Astrocyte of the spinal cord (primary cell): ENCODE measurements at regions not wholly inside any gene's neighbourhood (a gene's known extent, or its start where the extent isn't known, plus 50 kb on each side); places are given as distances from the start of the nearest gene placed in this dataset.
"Not testable (repeated sequence)": the region's sequence is repeated elsewhere in the genome, so short reads cannot be mapped to it uniquely, and the experiment has no call there.

Experiments used
- DNase-seq: peaks from one replicate; pipeline ENCODE4 v3.0.0; 2011; ENCODE audit warnings: low read depth, low spot score
- H3K4me3 ChIP-seq: 2 replicates; pipeline ENCODE4 v1.5.1; 2011; ENCODE audit warnings: low read depth, mild to moderate bottlenecking, low read length, moderate library complexity
- in situ Hi-C: cut with HindIII; loops from 2 replicates; pipeline ENCODE4 v1.10.0; 2017; ENCODE audit warnings: low sequenced_read_pairs
- TF ChIP-seq, protein P1 (sequence below): IDR thresholded peaks from 2 replicates; pipeline ENCODE4 v1.5.1; 2012; ENCODE audit warnings: low read depth, mild to moderate bottlenecking, low read length, inconsistent platforms

DNA sequence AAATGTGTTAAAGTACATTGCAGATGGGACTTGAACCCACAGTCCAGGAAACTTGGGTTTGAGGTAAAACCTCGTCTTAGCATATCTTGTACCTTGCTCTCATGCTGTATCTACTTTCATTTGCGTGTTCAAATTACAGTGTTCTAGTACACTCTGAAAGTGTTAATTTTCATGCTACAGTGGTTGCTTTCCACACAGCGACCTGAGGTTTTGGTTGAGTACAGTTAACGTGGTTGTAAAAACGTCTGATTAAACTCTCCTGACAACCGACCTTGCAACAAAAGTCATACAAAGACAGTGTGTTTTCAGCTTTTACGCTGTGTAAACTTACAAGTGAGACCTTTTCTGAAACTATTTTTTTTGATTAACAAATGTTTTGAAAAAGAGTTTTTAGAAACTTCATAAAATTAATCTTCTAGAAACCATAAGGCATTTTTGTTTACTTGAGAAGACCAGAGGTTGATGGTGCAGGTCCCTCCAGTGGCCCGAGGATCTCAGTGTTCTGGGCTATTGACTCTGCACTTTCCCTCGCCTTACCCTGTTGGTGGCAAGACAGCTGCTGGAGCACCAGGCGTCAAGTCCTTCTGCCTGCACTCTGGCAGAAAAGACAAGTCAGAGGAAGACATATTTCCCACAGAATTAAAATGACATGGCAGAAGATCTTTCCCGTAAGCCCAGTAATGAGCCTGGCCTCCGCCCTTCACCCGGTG is 334.0 kb downstream of the THBS2 start:
- no peak overlapping the region for H3K4me3 ChIP-seq
- in situ Hi-C loops, result no loop called here
- DNase-seq, result no peak
- TF ChIP-seq, protein P1, sequence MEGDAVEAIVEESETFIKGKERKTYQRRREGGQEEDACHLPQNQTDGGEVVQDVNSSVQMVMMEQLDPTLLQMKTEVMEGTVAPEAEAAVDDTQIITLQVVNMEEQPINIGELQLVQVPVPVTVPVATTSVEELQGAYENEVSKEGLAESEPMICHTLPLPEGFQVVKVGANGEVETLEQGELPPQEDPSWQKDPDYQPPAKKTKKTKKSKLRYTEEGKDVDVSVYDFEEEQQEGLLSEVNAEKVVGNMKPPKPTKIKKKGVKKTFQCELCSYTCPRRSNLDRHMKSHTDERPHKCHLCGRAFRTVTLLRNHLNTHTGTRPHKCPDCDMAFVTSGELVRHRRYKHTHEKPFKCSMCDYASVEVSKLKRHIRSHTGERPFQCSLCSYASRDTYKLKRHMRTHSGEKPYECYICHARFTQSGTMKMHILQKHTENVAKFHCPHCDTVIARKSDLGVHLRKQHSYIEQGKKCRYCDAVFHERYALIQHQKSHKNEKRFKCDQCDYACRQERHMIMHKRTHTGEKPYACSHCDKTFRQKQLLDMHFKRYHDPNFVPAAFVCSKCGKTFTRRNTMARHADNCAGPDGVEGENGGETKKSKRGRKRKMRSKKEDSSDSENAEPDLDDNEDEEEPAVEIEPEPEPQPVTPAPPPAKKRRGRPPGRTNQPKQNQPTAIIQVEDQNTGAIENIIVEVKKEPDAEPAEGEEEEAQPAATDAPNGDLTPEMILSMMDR, result no peak

DNA sequence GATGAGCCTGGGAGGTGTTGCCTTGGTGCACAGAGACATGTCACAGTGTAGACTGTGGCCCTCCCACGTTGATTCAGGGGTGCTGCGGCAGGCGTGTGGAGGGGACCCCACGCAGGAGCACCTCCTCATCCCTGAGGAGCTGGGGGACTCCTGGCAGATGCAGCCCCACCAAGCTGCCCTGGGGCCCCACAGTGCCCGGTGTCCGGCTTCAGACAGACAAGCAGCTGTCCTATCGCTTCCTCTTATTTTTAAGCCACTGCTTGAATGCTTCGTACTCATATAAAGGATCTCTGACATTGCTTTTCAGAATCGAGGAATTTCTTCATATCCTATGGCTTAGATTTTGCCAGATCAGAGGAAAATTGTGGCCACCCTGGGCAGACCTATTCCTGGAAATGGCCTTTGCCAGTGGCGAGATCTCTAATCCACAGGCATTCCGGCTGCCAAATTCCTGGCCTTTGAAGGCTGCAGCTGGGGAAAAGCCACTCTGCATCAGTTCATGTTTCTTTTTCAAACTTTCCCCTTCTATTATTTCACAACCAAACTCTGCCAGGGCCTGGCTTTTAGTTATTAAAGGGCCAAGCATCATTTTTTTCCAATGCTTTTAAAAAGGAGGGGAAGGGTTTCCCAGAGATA is 337.0 kb downstream of the THBS2 start:
- DNase-seq, result no peak
- in situ Hi-C loops, result no loop called here
- TF ChIP-seq, protein P1, result no peak

DNA sequence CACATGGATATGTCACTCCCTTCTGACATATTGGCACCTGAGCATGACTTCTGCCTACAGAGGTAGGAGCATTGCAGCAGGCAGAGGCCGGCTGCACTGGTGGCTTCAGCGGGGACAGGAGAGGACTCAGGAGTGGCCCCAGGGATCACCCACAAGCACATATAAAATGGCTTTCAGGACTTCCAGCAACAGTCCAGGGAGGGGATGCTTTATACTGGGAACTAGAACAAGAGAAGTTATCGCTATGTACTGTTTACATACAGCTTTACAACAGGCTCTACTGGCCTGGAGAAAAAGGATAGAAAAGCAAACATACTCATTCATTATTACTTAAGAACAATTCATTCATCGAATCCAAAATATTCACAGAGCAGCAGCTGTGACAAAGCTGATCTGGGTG is 337.8 kb downstream of the THBS2 start:
- no peak overlapping the region for H3K4me3 ChIP-seq
- TF ChIP-seq, protein P1, result no peak
- in situ Hi-C loops, result no loop called here
- DNase-seq, result no peak

More for the DNA sequence above, 337.0 kb downstream of the THBS2 start:
- H3K4me3 ChIP-seq, result no peak overlapping the region

DNA sequence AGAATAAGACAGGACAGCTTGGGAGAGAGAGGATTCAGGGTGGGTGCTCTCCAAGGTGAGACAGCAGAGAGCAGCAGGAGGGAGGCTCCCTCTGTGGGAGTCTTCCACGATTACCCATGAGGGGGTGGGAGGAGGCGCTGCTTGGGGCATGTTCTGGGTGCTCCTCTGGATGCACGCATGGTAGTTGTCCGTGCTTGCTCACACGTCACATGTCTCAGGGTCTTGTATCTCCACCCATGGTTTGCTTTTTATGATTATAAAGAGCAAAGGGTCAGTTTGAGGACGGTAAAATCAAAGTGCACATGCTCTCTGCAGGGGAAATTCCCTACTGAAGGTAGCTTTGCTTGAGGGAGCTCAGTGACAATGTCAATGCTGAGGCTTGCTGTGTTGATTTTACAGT is 338.4 kb downstream of the THBS2 start:
- no peak overlapping the region for H3K4me3 ChIP-seq
- DNase-seq, result no peak
- TF ChIP-seq, protein P1, result no peak
- in situ Hi-C loops, result no loop called here

DNA sequence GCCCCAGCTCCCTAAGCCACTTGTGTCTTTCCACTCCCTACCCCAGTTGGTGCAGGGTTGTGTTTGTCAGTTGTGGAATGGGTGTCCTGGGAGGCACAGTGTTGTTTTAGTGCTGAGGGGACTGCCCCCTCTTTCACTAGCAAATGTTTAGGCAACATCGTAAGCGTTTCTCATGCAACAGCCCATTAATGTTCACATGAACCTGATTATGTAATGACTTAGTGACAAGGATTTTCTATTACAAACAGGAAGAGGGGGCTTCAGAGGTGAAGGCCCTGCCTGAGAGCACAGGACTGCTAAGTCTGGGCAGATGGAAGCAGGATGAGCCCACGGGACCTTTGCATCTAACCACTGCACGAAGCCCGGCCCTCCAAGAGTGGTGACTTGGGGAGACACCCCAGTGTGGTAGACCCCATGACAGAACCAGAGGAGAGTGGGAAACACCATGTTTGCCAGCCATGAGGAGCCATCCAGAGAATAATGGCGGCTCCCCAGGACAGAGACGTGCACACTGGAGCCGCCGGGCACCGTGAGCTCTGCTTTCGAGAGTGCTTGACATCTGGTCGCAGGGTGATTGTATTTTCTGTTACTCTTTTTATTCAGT is 339.7 kb downstream of the THBS2 start:
- TF ChIP-seq, protein P1, result no peak
- DNase-seq, result no peak
- in situ Hi-C loops, result no loop called here
- no peak overlapping the region for H3K4me3 ChIP-seq

DNA sequence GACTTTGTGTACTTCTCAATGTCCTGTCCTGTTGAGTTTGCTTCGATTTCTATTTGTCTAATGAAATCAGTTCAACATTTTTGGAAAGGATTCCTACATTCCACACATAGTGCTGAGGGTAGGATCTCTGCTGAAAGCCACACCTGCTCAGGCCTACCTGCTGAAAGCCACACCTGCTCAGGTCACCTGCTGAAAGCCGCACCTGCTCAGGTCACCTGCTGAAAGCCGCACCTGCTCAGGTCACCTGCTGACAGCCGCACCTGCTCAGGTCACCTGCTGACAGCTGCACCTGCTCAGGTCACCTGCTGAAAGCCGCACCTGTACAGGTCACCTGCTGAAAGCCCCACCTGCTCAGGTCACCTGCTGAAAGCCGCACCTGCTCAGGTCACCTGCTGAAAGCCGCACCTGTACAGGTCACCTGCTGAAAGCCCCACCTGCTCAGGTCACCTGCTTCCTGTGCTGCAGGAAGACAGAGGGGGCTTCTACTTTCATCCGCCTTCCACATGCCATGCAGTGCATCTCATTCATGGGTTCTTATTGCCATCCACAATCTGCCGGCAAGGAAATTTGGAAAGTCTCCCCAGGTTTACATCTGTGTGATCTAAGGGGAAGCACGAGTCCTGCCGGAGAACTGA is 340.3 kb downstream of the THBS2 start:
- H3K4me3 ChIP-seq, in situ Hi-C loops, DNase-seq: not testable (repeated sequence)
